AG09319 (cell line): ENCODE measurements at regions not wholly inside any gene's neighbourhood (a gene's known extent, or its start where the extent isn't known, plus 50 kb on each side); places are given as distances from the start of the nearest gene placed in this dataset.

Experiments used
- DNase-seq: peaks from one replicate; pipeline ENCODE4 v3.0.0-alpha.2; 2010; ENCODE audit warnings: low read depth; ENCODE audit errors: extremely low read depth
- TF ChIP-seq, protein P1 (sequence below): IDR thresholded peaks from 2 replicates; pipeline ENCODE4 v1.5.1; 2011; ENCODE audit warnings: low read depth, mild to moderate bottlenecking, inconsistent platforms, low read length, moderate library complexity

DNA sequence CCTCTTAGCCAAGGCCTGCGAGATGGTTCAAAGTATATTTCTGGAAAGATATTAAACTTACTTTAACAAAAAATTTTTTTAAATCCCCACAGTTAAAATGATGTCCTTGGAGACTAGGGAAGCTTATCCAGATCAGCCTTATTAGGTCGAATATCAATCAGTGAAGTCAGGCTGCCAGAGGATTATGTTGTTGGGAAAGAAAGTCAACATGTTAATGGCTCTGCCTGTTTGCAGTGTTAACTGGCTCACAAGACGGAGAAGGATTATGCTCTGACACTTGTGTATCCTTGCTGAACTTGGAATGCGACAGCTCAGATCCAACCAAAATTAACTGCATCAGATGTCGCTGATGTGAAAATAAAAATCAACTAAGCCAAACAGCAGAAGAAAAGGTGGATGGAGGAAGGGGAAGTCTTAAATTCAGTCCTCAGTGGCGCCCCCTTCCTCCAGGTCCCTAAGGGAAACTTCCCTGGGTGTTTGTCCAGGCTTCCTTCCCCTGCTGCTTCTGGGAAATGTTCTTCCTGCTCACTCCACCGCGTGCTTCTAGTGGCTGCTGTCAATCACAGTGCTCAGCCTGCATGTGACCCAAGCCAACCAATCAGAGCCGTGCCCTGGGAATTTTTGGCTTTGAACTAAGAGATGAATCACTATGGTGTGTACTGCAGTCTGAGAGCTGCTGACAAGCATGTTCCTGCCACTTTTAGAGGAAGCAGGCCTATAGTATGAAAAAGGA, 690.4 kb upstream of the NRP1 start:
- no peak for DNase-seq
- TF ChIP-seq, protein P1, sequence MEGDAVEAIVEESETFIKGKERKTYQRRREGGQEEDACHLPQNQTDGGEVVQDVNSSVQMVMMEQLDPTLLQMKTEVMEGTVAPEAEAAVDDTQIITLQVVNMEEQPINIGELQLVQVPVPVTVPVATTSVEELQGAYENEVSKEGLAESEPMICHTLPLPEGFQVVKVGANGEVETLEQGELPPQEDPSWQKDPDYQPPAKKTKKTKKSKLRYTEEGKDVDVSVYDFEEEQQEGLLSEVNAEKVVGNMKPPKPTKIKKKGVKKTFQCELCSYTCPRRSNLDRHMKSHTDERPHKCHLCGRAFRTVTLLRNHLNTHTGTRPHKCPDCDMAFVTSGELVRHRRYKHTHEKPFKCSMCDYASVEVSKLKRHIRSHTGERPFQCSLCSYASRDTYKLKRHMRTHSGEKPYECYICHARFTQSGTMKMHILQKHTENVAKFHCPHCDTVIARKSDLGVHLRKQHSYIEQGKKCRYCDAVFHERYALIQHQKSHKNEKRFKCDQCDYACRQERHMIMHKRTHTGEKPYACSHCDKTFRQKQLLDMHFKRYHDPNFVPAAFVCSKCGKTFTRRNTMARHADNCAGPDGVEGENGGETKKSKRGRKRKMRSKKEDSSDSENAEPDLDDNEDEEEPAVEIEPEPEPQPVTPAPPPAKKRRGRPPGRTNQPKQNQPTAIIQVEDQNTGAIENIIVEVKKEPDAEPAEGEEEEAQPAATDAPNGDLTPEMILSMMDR, result no peak

DNA sequence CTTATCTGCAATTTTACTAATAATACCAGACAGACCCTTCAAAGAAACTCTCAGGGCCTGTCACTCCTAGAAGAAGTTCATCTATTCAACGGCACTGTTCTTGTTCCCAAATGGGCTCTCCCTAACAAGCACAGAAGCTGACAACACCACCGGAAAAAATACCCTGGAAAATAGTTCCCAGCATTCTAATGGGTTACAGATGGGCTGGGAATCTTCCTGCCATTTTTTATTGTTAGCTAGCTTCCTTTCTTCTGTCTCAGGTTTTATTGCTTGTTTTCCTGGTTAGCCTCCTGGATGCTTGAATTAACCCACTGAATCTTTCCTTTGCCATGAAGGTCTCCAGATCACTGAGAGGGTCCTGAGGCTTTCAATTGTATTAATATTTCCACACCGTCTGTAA, 689.8 kb upstream of the NRP1 start:
- TF ChIP-seq, protein P1, result no peak
- no peak for DNase-seq

DNA sequence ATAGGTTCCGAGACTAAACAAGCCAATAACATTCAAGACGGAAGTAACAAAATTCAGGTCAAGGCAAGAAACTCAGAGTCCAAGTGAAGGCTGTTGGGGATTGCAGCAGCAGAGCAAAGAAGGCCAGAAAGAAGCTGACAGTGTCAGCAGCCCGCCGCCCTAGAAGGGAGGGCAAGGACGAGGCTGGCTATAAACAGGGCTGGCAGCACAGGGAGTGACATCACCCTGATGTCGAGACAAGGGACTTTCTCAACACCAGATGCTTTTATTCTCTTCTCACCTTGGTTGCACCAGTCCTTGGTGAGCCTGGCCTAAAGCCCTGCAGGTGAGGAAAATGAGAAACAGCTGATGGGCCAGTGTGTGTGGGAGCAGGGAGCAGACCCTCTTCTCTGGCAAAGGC, 687.7 kb upstream of the NRP1 start:
- TF ChIP-seq, protein P1, result no peak
- DNase-seq, result no peak

DNA sequence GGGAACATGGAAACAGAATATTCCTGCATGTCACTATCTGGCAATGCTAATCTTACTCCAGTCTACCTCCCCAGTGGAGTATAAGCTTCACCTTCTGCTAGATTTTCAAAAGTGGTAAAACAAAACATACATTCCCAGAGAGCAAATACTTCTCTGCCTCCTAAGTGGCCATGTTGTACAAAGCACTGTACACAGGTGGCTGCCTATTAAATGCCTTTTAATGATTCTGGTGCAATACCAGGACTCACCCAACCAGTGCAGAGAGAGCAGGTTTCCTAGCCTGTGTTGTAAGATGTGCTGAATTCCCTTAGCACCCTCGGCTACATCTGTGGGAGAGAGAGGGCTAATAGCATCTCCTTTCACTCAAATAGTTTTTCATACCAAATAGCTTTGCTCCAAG, 684.3 kb upstream of the NRP1 start:
- TF ChIP-seq, protein P1, result no peak
- no peak for DNase-seq

DNA sequence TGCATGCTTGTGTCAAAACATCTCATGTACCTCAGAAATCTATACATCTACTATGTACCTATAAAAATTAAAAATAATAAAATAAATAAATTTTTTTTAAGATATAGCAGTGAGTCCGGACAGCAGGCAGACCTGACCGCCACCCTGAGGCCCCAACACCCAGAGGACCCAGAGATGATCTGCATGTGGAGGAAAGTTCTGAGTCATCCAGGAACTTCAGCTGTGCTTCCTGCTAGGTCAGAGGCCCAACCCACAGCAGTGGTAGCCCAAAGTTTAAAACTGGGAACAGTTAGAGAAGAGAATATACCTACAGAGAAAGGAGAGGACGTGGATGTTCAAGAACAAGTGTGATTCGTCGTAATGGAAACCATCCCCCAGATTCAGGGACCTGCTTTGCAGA, 683.7 kb upstream of the NRP1 start:
- no peak for DNase-seq

DNA sequence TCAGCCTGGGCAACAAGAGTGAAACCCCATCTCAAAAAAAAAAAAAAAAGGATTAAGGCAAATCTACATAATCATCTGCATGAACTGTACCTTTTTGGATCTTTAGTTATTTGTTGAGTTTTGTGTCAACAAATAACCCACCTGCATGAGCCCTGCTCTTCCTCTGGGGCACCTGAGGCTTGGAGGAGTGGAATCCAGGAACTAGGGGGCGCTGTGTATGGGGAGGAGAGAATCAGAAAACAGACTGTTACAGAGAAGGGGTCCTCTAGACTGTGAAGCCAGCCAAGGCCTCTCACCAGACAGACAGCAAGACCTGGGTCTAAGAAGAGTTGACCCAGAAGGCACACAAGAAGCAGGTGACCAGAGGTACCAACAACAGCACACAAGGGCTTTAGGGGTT, 682.8 kb upstream of the NRP1 start:
- TF ChIP-seq, protein P1, result no peak
- DNase-seq, result no peak

More for the DNA sequence above, 683.7 kb upstream of the NRP1 start:
- TF ChIP-seq, protein P1, result no peak

DNA sequence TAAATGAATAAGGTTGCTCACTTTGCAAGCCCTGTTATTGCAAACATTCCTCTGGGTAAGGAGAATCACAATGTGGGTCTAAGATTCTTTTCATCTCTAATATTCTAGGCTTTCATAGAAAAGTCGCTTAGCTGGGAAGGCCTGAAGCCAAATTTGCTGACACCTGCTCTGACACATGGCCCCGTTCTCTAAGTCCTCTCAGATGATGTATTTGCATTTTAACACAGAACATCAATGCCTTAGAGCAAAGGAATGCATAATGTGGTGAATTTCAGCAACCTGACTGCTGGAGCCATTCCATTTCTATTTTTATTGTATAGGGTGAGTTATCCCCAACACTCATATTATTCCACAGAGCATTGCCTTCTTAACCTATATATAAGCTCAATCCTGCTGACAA, 682.1 kb upstream of the NRP1 start:
- no peak for DNase-seq
- TF ChIP-seq, protein P1, result no peak
